ENCODE measurements at regions not wholly inside any gene's neighbourhood (a gene's known extent, or its start where the extent isn't known, plus 50 kb on each side); places are given as distances from the start of the nearest gene placed in this dataset.

DNA sequence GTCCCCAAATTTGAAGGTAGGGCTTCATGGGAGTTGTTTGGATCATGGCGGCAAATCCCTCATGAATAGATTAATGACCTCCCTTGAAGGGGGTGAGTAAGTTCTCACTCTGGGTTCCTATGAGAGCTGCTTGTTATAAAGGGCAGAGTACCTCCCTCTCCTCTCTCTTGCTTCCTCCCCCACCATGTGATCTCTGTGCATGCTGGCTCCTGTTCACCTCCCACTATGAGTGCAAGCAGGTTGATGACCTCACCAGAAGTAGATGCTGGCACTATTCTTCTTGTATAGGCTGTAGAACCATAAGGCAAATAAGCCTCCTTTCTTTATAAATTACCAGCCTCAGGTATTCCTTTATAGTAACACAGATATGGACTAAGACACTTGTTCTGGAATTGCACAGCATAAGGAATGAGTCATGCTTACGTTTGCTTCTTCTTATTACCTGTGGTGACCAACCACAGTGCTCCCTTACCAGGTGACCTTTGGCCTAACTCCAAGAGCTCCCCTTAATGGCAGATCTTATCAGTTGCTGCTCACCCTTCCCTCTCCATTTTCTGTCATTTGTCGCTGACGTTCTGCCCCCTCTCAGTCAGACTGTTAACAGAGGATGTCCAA lies 559.5 kb upstream of the GCFC2 start:
- TF ChIP-seq, protein P1, sequence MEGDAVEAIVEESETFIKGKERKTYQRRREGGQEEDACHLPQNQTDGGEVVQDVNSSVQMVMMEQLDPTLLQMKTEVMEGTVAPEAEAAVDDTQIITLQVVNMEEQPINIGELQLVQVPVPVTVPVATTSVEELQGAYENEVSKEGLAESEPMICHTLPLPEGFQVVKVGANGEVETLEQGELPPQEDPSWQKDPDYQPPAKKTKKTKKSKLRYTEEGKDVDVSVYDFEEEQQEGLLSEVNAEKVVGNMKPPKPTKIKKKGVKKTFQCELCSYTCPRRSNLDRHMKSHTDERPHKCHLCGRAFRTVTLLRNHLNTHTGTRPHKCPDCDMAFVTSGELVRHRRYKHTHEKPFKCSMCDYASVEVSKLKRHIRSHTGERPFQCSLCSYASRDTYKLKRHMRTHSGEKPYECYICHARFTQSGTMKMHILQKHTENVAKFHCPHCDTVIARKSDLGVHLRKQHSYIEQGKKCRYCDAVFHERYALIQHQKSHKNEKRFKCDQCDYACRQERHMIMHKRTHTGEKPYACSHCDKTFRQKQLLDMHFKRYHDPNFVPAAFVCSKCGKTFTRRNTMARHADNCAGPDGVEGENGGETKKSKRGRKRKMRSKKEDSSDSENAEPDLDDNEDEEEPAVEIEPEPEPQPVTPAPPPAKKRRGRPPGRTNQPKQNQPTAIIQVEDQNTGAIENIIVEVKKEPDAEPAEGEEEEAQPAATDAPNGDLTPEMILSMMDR (IDR thresholded peaks at IDR 0.05; ENCODE audit: low read length), result no peak
- TF ChIP-seq EZH2 (optimal IDR thresholded peaks at IDR 0.05; ENCODE audit: low read depth, low read length) (no peak), EZH2phosphoT487 (IDR thresholded peaks at IDR 0.05; ENCODE audit: low read length) (no peak)
